IMR-90 (cell line): ENCODE measurements at regions not wholly inside any gene's neighbourhood (a gene's known extent, or its start where the extent isn't known, plus 50 kb on each side); places are given as distances from the start of the nearest gene placed in this dataset.

Experiments used
- ATAC-seq: fragments of 200-7000 bp; cut with Tn5 transposase; 2 replicates; pipeline ENCODE4 v1.9.1; 2020; ENCODE audit warnings: low read depth, mild to moderate bottlenecking, moderate library complexity
- BruUV-seq: library from RNA; stranded (reverse); fragments of 400-500 nt; replicated peaks from 2 replicates; lab custom pipeline; 2021; lab: Mats Ljungman, UMichigan
- CTCF ChIA-PET: fragments of 300-600 bp; formaldehyde crosslinking; extraction: SDS; loops from one replicate; lab custom pipeline; 2021; ENCODE audit warnings: antibody characterized with exemption; lab: Yijun Ruan, JAX
- POLR2A ChIA-PET: fragments of 300-600 bp; sonication (Branson Sonifier 250); formaldehyde crosslinking; loops from one replicate; lab custom pipeline; 2022; ENCODE audit warnings: antibody characterized with exemption; ENCODE audit not compliant: unreplicated experiment; lab: Charles Lee
- DNase-seq: peaks from one replicate; pipeline ENCODE4 v3.0.0; 2013
- H2AFZ ChIP-seq: replicated peaks from 2 replicates; pipeline ENCODE3; 2013; ENCODE audit warnings: low read length, mild to moderate bottlenecking; ENCODE audit not compliant: poor library complexity
- H2AK5ac ChIP-seq: 2 replicates; pipeline ENCODE4 v1.6.1; 2013; ENCODE audit warnings: low read depth, low read length, inconsistent platforms
- H2AK9ac ChIP-seq: replicated peaks from 2 replicates; pipeline ENCODE3; 2013; ENCODE audit warnings: mild to moderate bottlenecking, low read depth, low read length, moderate library complexity; ENCODE audit not compliant: poor library complexity
- H2BK120ac ChIP-seq: 2 replicates; pipeline ENCODE4 v1.6.1; 2013; ENCODE audit warnings: low read depth, low read length, inconsistent platforms
- H2BK15ac ChIP-seq: 3 replicates; pipeline ENCODE4 v1.6.1; 2013; ENCODE audit warnings: low read depth, low read length, inconsistent platforms
- H2BK20ac ChIP-seq: 2 replicates; pipeline ENCODE4 v1.6.1; 2013; ENCODE audit warnings: low read depth, mild to moderate bottlenecking, inconsistent platforms, low read length, moderate library complexity
- H2BK5ac ChIP-seq: 2 replicates; pipeline ENCODE4 v1.6.1; 2013; ENCODE audit warnings: mild to moderate bottlenecking, low read depth, low read length, inconsistent platforms; ENCODE audit not compliant: poor library complexity, severe bottlenecking
- H3K14ac ChIP-seq: replicated peaks from 2 replicates; pipeline ENCODE4 v1.6.1; 2013; ENCODE audit warnings: low read depth, low read length, inconsistent platforms
- H3K18ac ChIP-seq: 2 replicates; pipeline ENCODE4 v1.6.1; 2013; ENCODE audit warnings: low read depth, low read length, control low read depth
- H3K23ac ChIP-seq: 2 replicates; pipeline ENCODE4 v1.6.1; 2013; ENCODE audit warnings: low read depth, low read length, inconsistent platforms
- H3K27ac ChIP-seq: 2 replicates; pipeline ENCODE4 v1.5.1; 2013; ENCODE audit warnings: mild to moderate bottlenecking, control low read depth, low read length; ENCODE audit not compliant: insufficient read depth
- H3K27me3 ChIP-seq: 2 replicates; pipeline ENCODE4 v1.6.1; 2013; ENCODE audit warnings: low read length; ENCODE audit not compliant: control insufficient read depth, insufficient read depth
- H3K36me3 ChIP-seq: 2 replicates; pipeline ENCODE4 v1.6.1; 2013; ENCODE audit warnings: low read length, mixed read lengths; ENCODE audit not compliant: control insufficient read depth, insufficient read depth
- H3K4ac ChIP-seq: 2 replicates; pipeline ENCODE4 v1.6.1; 2013; ENCODE audit warnings: low read depth, low read length, inconsistent platforms
- H3K4me1 ChIP-seq: 2 replicates; pipeline ENCODE4 v1.6.1; 2013; ENCODE audit warnings: low read length, mixed read lengths; ENCODE audit not compliant: control insufficient read depth, insufficient read depth
- H3K4me2 ChIP-seq: 2 replicates; pipeline ENCODE4 v1.6.1; 2013; ENCODE audit warnings: low read depth, mild to moderate bottlenecking, control low read depth, low read length, moderate library complexity
- H3K4me3 ChIP-seq: 2 replicates; pipeline ENCODE4 v1.5.1; 2013; ENCODE audit warnings: low read depth, mild to moderate bottlenecking, control low read depth, low read length, moderate library complexity; ENCODE audit not compliant: insufficient read depth
- H3K56ac ChIP-seq: 2 replicates; pipeline ENCODE4 v1.6.1; 2013; ENCODE audit warnings: low read length, inconsistent platforms; ENCODE audit not compliant: insufficient read depth; ENCODE audit errors: extremely low read depth
- H3K79me1 ChIP-seq, 2 experiments: 2 replicates each; pipeline ENCODE4 v1.6.1; 2013; ENCODE audit warnings: low read length in 2 of 2, inconsistent platforms in 1 of 2, low read depth in 1 of 2
- H3K9ac ChIP-seq: 2 replicates; pipeline ENCODE4 v1.6.1; 2013; ENCODE audit warnings: low read depth, low read length, control low read depth
- H3K9me1 ChIP-seq: 2 replicates; pipeline ENCODE4 v1.6.1; 2013; ENCODE audit warnings: low read length, inconsistent platforms; ENCODE audit not compliant: insufficient read depth
- H3K9me3 ChIP-seq: 2 replicates; pipeline ENCODE4 v1.6.1; 2013; ENCODE audit warnings: low read length; ENCODE audit not compliant: control insufficient read depth, insufficient read depth
- H4K20me1 ChIP-seq: 2 replicates; pipeline ENCODE4 v1.6.1; 2013; ENCODE audit warnings: low read length, inconsistent platforms; ENCODE audit not compliant: insufficient read depth
- H4K5ac ChIP-seq: 2 replicates; pipeline ENCODE4 v1.6.1; 2013; ENCODE audit warnings: mild to moderate bottlenecking, low read depth, low read length, control low read depth
- H4K8ac ChIP-seq, 2 experiments: 2 replicates each; pipeline ENCODE4 v1.6.1; 2013; ENCODE audit warnings: low read depth in 2 of 2, low read length in 2 of 2, control low read depth in 1 of 2, inconsistent platforms in 1 of 2
- H4K91ac ChIP-seq: 2 replicates; pipeline ENCODE4 v1.6.1; 2013; ENCODE audit warnings: low read depth, low read length, inconsistent platforms; ENCODE audit not compliant: insufficient read depth
- BHLHE40 ChIP-seq: fragments of 150-350 bp; IDR thresholded peaks from 2 replicates; pipeline ENCODE4 v1.6.1; 2016; ENCODE audit warnings: mild to moderate bottlenecking, low read depth, low read length
- CEBPB ChIP-seq: IDR thresholded peaks from 2 replicates; pipeline ENCODE4 v1.6.1; 2012; ENCODE audit warnings: low read depth, low read length, improper control_type of control experiment
- CHD1 ChIP-seq: IDR thresholded peaks from 2 replicates; pipeline ENCODE4 v1.6.1; 2012; ENCODE audit warnings: low read depth, low read length, improper control_type of control experiment
- FOS ChIP-seq: fragments of 150-350 bp; IDR thresholded peaks from 2 replicates; pipeline ENCODE4 v1.6.1; 2016; ENCODE audit warnings: low read depth, low read length
- MAFK ChIP-seq: IDR thresholded peaks from 2 replicates; pipeline ENCODE4 v1.6.1; 2012; ENCODE audit warnings: low read depth, low read length, improper control_type of control experiment
- MAZ ChIP-seq: IDR thresholded peaks from 2 replicates; pipeline ENCODE4 v1.6.1; 2012; ENCODE audit warnings: low read depth, mild to moderate bottlenecking, low read length, improper control_type of control experiment, moderate library complexity, borderline replicate concordance
- MXI1 ChIP-seq: IDR thresholded peaks from 2 replicates; pipeline ENCODE4 v1.6.1; 2012; ENCODE audit warnings: low read depth, mild to moderate bottlenecking, low read length, moderate library complexity, borderline replicate concordance
- NFE2L2 ChIP-seq: fragments of 150-350 bp; IDR thresholded peaks from 2 replicates; pipeline ENCODE4 v1.6.1; 2016; ENCODE audit warnings: low read depth, mild to moderate bottlenecking, low read length
- POLR2A ChIP-seq: IDR thresholded peaks from 2 replicates; pipeline ENCODE4 v1.6.1; 2012; ENCODE audit warnings: mild to moderate bottlenecking, low read depth, low read length
- RAD21 ChIP-seq: IDR thresholded peaks from 2 replicates; pipeline ENCODE4 v1.6.1; 2012; ENCODE audit warnings: low read length, improper control_type of control experiment
- RCOR1 ChIP-seq: IDR thresholded peaks from 2 replicates; pipeline ENCODE4 v1.6.1; 2012; ENCODE audit warnings: mild to moderate bottlenecking, low read length, improper control_type of control experiment; ENCODE audit not compliant: insufficient replicate concordance
- RFX5 ChIP-seq: IDR thresholded peaks from 2 replicates; pipeline ENCODE4 v1.8.0; 2012; ENCODE audit warnings: low read depth, mild to moderate bottlenecking, low read length, moderate library complexity
- SMC3 ChIP-seq: fragments of 150-350 bp; IDR thresholded peaks from 2 replicates; pipeline ENCODE4 v1.6.1; 2016; ENCODE audit warnings: low read depth, mild to moderate bottlenecking, antibody characterized with exemption, low read length, moderate library complexity
- WGBS, 2 experiments: methylation state at CpG; one replicate each; pipeline versions ENCODE4 v1.1.5 to v1.1.7; 2013; ENCODE audit warnings: missing lambda C conversion rate in 2 of 2; ENCODE audit not compliant: insufficient read length in 1 of 2; ENCODE audit errors: extremely low coverage in 2 of 2; 5-methylcytosine and 5-hydroxymethylcytosine counted together
- dilution Hi-C: fragments of 300-500 bp; cut with HindIII; formaldehyde crosslinking; loops from one replicate; pipeline ENCODE4 v1.14.3; 2018; ENCODE audit warnings: low sequenced_read_pairs; ENCODE audit not compliant: unreplicated experiment
- in situ Hi-C: fragments of 300-500 bp; cut with MboI; formaldehyde crosslinking; loops from 3 replicates; pipeline ENCODE4 v1.14.3; 2019; ENCODE audit warnings: low sequenced_read_pairs, inconsistent platforms, mixed read lengths
- intact Hi-C: fragments of 100-400 bp; cut with micrococcal nuclease; formaldehyde crosslinking; loops from 2 replicates; pipeline ENCODE4 v1.10.0; 2022
- TF ChIP-seq, protein P1 (sequence below): conservative IDR thresholded peaks from 2 replicates; pipeline ENCODE4 v1.5.1; 2012; ENCODE audit warnings: mild to moderate bottlenecking, low read depth, low read length, improper control_type of control experiment
- TF ChIP-seq, protein P2 (sequence below): fragments of 150-350 bp; IDR thresholded peaks from 2 replicates; pipeline ENCODE4 v1.6.1; 2016; ENCODE audit warnings: low read depth, mild to moderate bottlenecking, low read length, moderate library complexity, borderline replicate concordance
- TF ChIP-seq, protein P3 (sequence below): fragments of 150-350 bp; IDR thresholded peaks from 2 replicates; pipeline ENCODE4 v1.6.1; 2017; ENCODE audit warnings: mild to moderate bottlenecking, antibody characterized with exemption, low read length, low read depth

DNA sequence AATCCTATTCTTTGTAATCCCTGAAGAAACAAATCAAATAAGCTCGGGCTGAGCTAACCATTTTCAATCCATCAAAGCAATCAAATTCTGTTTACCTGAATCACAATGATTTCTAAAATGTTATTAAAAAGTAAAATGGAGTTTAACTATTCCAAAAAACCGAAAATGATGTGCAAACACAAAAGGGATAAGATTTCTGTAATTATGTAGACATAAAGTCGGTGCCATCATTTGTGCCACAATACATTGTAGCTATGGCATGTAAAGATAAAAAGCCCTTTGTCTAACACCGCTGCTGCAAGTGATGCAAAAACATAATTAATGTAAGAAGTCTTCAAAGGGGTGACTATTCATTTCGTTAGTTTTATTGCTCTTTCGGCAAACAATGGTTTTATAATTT is 125.1 kb upstream of the FAM204A start:
- Histone ChIP-seq H2BK20ac (no peak overlapping the region), H4K91ac (no peak overlapping the region), H4K20me1 (no peaks in the 10 kb centered on the region), H3K9ac (no peak overlapping the region), H3K23ac (no peak overlapping the region), H3K79me1 (no peaks in the 10 kb centered on the region), H3K4ac (no peak overlapping the region), H2BK120ac (no peak overlapping the region), H2BK5ac (no peak overlapping the region), H3K4me2 (no peak overlapping the region), H2AK9ac (no peak overlapping the region), H3K9me3 (no peaks in the 10 kb centered on the region), H3K14ac (no peak overlapping the region), H2BK15ac (no peak overlapping the region), H4K5ac (no peak overlapping the region), H3K4me3 (no peak overlapping the region), H3K27ac (no peak overlapping the region), H3K56ac (no peak overlapping the region), H3K36me3 (no peaks in the 10 kb centered on the region), H4K8ac (no peak overlapping the region), H3K4me1 (no peaks in the 10 kb centered on the region), H2AK5ac (no peak overlapping the region), H3K27me3 (no peaks in the 10 kb centered on the region), H3K18ac (no peak overlapping the region), H2AFZ (no peak overlapping the region), H3K9me1 (no peaks in the 10 kb centered on the region)
- ATAC-seq (no peak), DNase-seq (no peak)
- CTCF ChIA-PET, result no interaction called here
- WGBS, 2 experiments, result no CpG with 5 or more reads among the region's 6 CpGs
- TF ChIP-seq MAFK (no peak), RCOR1 (no peak), MXI1 (no peak), SMC3 (no peak), FOS (no peak), POLR2A (no peak), RAD21 (no peak), MAZ (no peak), RFX5 (no peak), NFE2L2 (no peak), CEBPB (no peak), CHD1 (no peak), BHLHE40 (no peak)
- TF ChIP-seq, protein P1, sequence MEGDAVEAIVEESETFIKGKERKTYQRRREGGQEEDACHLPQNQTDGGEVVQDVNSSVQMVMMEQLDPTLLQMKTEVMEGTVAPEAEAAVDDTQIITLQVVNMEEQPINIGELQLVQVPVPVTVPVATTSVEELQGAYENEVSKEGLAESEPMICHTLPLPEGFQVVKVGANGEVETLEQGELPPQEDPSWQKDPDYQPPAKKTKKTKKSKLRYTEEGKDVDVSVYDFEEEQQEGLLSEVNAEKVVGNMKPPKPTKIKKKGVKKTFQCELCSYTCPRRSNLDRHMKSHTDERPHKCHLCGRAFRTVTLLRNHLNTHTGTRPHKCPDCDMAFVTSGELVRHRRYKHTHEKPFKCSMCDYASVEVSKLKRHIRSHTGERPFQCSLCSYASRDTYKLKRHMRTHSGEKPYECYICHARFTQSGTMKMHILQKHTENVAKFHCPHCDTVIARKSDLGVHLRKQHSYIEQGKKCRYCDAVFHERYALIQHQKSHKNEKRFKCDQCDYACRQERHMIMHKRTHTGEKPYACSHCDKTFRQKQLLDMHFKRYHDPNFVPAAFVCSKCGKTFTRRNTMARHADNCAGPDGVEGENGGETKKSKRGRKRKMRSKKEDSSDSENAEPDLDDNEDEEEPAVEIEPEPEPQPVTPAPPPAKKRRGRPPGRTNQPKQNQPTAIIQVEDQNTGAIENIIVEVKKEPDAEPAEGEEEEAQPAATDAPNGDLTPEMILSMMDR, result no peak
- TF ChIP-seq, protein P2, sequence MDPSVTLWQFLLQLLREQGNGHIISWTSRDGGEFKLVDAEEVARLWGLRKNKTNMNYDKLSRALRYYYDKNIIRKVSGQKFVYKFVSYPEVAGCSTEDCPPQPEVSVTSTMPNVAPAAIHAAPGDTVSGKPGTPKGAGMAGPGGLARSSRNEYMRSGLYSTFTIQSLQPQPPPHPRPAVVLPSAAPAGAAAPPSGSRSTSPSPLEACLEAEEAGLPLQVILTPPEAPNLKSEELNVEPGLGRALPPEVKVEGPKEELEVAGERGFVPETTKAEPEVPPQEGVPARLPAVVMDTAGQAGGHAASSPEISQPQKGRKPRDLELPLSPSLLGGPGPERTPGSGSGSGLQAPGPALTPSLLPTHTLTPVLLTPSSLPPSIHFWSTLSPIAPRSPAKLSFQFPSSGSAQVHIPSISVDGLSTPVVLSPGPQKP, result no peak
- TF ChIP-seq, protein P3, sequence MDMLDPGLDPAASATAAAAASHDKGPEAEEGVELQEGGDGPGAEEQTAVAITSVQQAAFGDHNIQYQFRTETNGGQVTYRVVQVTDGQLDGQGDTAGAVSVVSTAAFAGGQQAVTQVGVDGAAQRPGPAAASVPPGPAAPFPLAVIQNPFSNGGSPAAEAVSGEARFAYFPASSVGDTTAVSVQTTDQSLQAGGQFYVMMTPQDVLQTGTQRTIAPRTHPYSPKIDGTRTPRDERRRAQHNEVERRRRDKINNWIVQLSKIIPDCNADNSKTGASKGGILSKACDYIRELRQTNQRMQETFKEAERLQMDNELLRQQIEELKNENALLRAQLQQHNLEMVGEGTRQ, result no peak
- POLR2A ChIA-PET, result no interaction called here
- in situ Hi-C loops, result no loop called here
- dilution Hi-C loops, result no loop called here
- BruUV-seq, result no TSS peak
- intact Hi-C loops, result no loop called here
